ENCODE measurements at regions not wholly inside any gene's neighbourhood (a gene's known extent, or its start where the extent isn't known, plus 50 kb on each side); places are given as distances from the start of the nearest gene placed in this dataset.

- no peak for DNase-seq (ENCODE audit: low read depth)
Observed at GRCh38 chr2:220053919-220054318, 426.5 kb downstream of the SLC4A3 start.

GRCh38 chr2:220057391-220057790 is 430.0 kb downstream of the SLC4A3 start:
- no peak for DNase-seq (ENCODE audit: low read depth)

GRCh38 chr2:220057916-220058315 is 430.5 kb downstream of the SLC4A3 start:
- no peak for DNase-seq (ENCODE audit: low read depth)

GRCh38 chr2:220064111-220065030 is 436.9 kb downstream of the SLC4A3 start:
- no peak for DNase-seq (ENCODE audit: low read depth)

GRCh38 chr2:220065581-220065980 is 438.2 kb downstream of the SLC4A3 start:
- no peak for DNase-seq (ENCODE audit: low read depth)

GRCh38 chr2:220068846-220069245 is 441.4 kb downstream of the SLC4A3 start:
- no peak for DNase-seq (ENCODE audit: low read depth)

GRCh38 chr2:220070349-220070748 is 442.9 kb downstream of the SLC4A3 start:
- no peak for DNase-seq (ENCODE audit: low read depth)

GRCh38 chr2:220071696-220072095 is 444.3 kb downstream of the SLC4A3 start:
- DNase-seq (ENCODE audit: low read depth) = no peak

- DNase-seq (ENCODE audit: low read depth) = no peak
Observed at GRCh38 chr2:220072669-220073220, 445.3 kb downstream of the SLC4A3 start.

- no peak for DNase-seq (ENCODE audit: low read depth)
Observed at GRCh38 chr2:220075835-220076234, 448.4 kb downstream of the SLC4A3 start.

GRCh38 chr2:220076734-220077133 is 449.3 kb downstream of the SLC4A3 start:
- peak; percentile 48 for DNase-seq (ENCODE audit: low read depth)

GRCh38 chr2:220077488-220077887 is 450.1 kb downstream of the SLC4A3 start:
- no peak for DNase-seq (ENCODE audit: low read depth)

- DNase-seq (ENCODE audit: low read depth) = no peak
Observed at GRCh38 chr2:220078439-220078838, 451.0 kb downstream of the SLC4A3 start.

GRCh38 chr2:220079595-220079994 is 452.2 kb downstream of the SLC4A3 start:
- no peak for DNase-seq (ENCODE audit: low read depth)

GRCh38 chr2:220081171-220081570 is 453.7 kb downstream of the SLC4A3 start:
- no peak for DNase-seq (ENCODE audit: low read depth)

- DNase-seq (ENCODE audit: low read depth) = no peak
Observed at GRCh38 chr2:220090050-220090449, 462.6 kb downstream of the SLC4A3 start.

GRCh38 chr2:220096406-220096805 is 469.0 kb downstream of the SLC4A3 start:
- peak; percentile 26 for DNase-seq (ENCODE audit: low read depth)

GRCh38 chr2:220101980-220102379 is 474.6 kb downstream of the SLC4A3 start:
- DNase-seq (ENCODE audit: low read depth) = no peak

GRCh38 chr2:220103596-220103995 is 476.2 kb downstream of the SLC4A3 start:
- no peak for DNase-seq (ENCODE audit: low read depth)

- DNase-seq (ENCODE audit: low read depth) = no peak
Observed at GRCh38 chr2:220104871-220105351, 477.5 kb downstream of the SLC4A3 start.

- DNase-seq (ENCODE audit: low read depth) = no peak
Observed at GRCh38 chr2:220106065-220106464, 478.6 kb downstream of the SLC4A3 start.

- DNase-seq (ENCODE audit: low read depth) = no peak
Observed at GRCh38 chr2:220107380-220107791, 480.0 kb downstream of the SLC4A3 start.

GRCh38 chr2:220114443-220114842 is 487.0 kb downstream of the SLC4A3 start:
- no peak for DNase-seq (ENCODE audit: low read depth)
